HG02943 (cell line): ENCODE measurements at regions not wholly inside any gene's neighbourhood (a gene's known extent, or its start where the extent isn't known, plus 50 kb on each side); places are given as distances from the start of the nearest gene placed in this dataset.
"Not testable (repeated sequence)": the region's sequence is repeated elsewhere in the genome, so short reads cannot be mapped to it uniquely, and the experiment has no call there.

Source experiments
- ATAC-seq: cut with Tn5 transposase; IDR thresholded peaks from one replicate; pipeline ENCODE4 v1.9.1; 2021; ENCODE audit warnings: mild to moderate bottlenecking, low read depth, moderate library complexity; ENCODE audit not compliant: unreplicated experiment

GRCh38 chr20:48492715-48493070 is 335.1 kb downstream of the PREX1 start:
- no peak for ATAC-seq

- ATAC-seq = no peak
These were observed 335.6 kb downstream of the PREX1 start for GRCh38 chr20:48492015-48492714.

GRCh38 chr20:48490961-48491831 is 336.6 kb downstream of the PREX1 start:
- no peak for ATAC-seq

- ATAC-seq = not testable (repeated sequence)
These were observed 337.5 kb downstream of the PREX1 start for GRCh38 chr20:48490341-48490740.

GRCh38 chr20:48489656-48490055 is 338.1 kb downstream of the PREX1 start:
- ATAC-seq = no peak

GRCh38 chr20:48489046-48489463 is 338.7 kb downstream of the PREX1 start:
- ATAC-seq = no peak

- ATAC-seq = not testable (repeated sequence)
These were observed 339.3 kb downstream of the PREX1 start for GRCh38 chr20:48488334-48489034.

GRCh38 chr20:48486065-48486464 is 341.7 kb downstream of the PREX1 start:
- ATAC-seq = no peak

- not testable (repeated sequence) for ATAC-seq
These were observed 342.6 kb downstream of the PREX1 start for GRCh38 chr20:48485153-48485552.

- ATAC-seq = no peak
These were observed 344.3 kb downstream of the PREX1 start for GRCh38 chr20:48483334-48484066.

- ATAC-seq = no peak
These were observed 345.0 kb downstream of the PREX1 start for GRCh38 chr20:48482790-48483189.

- ATAC-seq = no peak
These were observed 347.5 kb downstream of the PREX1 start for GRCh38 chr20:48480216-48480772.

- no peak for ATAC-seq
These were observed 348.8 kb downstream of the PREX1 start for GRCh38 chr20:48478806-48479585.

- ATAC-seq = no peak
These were observed 349.4 kb downstream of the PREX1 start for GRCh38 chr20:48478370-48478769.

GRCh38 chr20:48476854-48477253 is 350.9 kb downstream of the PREX1 start:
- ATAC-seq = no peak

GRCh38 chr20:48474022-48474421 is 353.8 kb downstream of the PREX1 start:
- no peak for ATAC-seq

- ATAC-seq = no peak
These were observed 355.9 kb downstream of the PREX1 start for GRCh38 chr20:48471759-48472408.

GRCh38 chr20:48471176-48471575 is 356.6 kb downstream of the PREX1 start:
- ATAC-seq = no peak

- ATAC-seq = no peak
These were observed 357.7 kb downstream of the PREX1 start for GRCh38 chr20:48470141-48470540.
